WTC11 (cell line): ENCODE measurements at regions not wholly inside any gene's neighbourhood (a gene's known extent, or its start where the extent isn't known, plus 50 kb on each side); places are given as distances from the start of the nearest gene placed in this dataset.

ENCODE experiments used
- CBFB ChIP-seq: sonication (generic); formaldehyde crosslinking; IDR thresholded peaks from 2 replicates; pipeline ENCODE4 v1.8.1; 2022; ENCODE audit warnings: mild to moderate bottlenecking, low read depth, missing genetic modification reagents
- FOXJ3 ChIP-seq: sonication (generic); formaldehyde crosslinking; IDR thresholded peaks from 2 replicates; pipeline ENCODE4 v1.9.0; 2021; ENCODE audit warnings: missing genetic modification reagents, mild to moderate bottlenecking, borderline replicate concordance
- FOXK1 ChIP-seq: sonication (generic); formaldehyde crosslinking; IDR thresholded peaks from 2 replicates; pipeline ENCODE4 v1.8.0; 2022; ENCODE audit warnings: mild to moderate bottlenecking, moderate library complexity, missing genetic modification reagents
- NR3C1 ChIP-seq: sonication (generic); formaldehyde crosslinking; conservative IDR thresholded peaks from 2 replicates; pipeline ENCODE4 v1.8.1; 2023; ENCODE audit warnings: low read depth, mild to moderate bottlenecking, missing genetic modification reagents
- SMAD3 ChIP-seq: sonication (generic); formaldehyde crosslinking; IDR thresholded peaks from 2 replicates; pipeline ENCODE4 v1.8.0; 2022; ENCODE audit warnings: missing genetic modification reagents, mild to moderate bottlenecking, borderline replicate concordance
- TF ChIP-seq, protein P1 (sequence below): fragments of 250-450 bp; sonication (Bioruptor Pico); IDR thresholded peaks from 2 replicates; pipeline ENCODE4 v2.1.2; 2022; ENCODE audit warnings: mild to moderate bottlenecking, moderate library complexity
- TF ChIP-seq, protein P2 (sequence below): fragments of 200-600 bp; IDR thresholded peaks from 2 replicates; pipeline ENCODE4 v1.8.0; 2022; ENCODE audit warnings: antibody characterized with exemption
- TF ChIP-seq, protein P3 (sequence below): sonication (generic); formaldehyde crosslinking; IDR thresholded peaks from 2 replicates; pipeline ENCODE4 v1.8.1; 2023; ENCODE audit warnings: mild to moderate bottlenecking, missing genetic modification reagents, moderate library complexity
- TF ChIP-seq, protein P4 (sequence below): sonication (generic); formaldehyde crosslinking; IDR thresholded peaks from 2 replicates; pipeline ENCODE4 v1.8.0; 2022; ENCODE audit warnings: mild to moderate bottlenecking, missing genetic modification reagents
- TF ChIP-seq, protein P5 (sequence below): sonication (generic); formaldehyde crosslinking; IDR thresholded peaks from 2 replicates; pipeline ENCODE4 v1.8.1; 2023; ENCODE audit warnings: mild to moderate bottlenecking, moderate library complexity, missing genetic modification reagents
- TF ChIP-seq, protein P6 (sequence below): sonication (generic); formaldehyde crosslinking; conservative IDR thresholded peaks from 2 replicates; pipeline ENCODE4 v1.8.1; 2022; ENCODE audit warnings: mild to moderate bottlenecking, missing genetic modification reagents
- TF ChIP-seq, protein P7 (sequence below): sonication (generic); formaldehyde crosslinking; IDR thresholded peaks from 2 replicates; pipeline ENCODE4 v1.8.1; 2022; ENCODE audit warnings: missing genetic modification reagents, borderline replicate concordance

DNA sequence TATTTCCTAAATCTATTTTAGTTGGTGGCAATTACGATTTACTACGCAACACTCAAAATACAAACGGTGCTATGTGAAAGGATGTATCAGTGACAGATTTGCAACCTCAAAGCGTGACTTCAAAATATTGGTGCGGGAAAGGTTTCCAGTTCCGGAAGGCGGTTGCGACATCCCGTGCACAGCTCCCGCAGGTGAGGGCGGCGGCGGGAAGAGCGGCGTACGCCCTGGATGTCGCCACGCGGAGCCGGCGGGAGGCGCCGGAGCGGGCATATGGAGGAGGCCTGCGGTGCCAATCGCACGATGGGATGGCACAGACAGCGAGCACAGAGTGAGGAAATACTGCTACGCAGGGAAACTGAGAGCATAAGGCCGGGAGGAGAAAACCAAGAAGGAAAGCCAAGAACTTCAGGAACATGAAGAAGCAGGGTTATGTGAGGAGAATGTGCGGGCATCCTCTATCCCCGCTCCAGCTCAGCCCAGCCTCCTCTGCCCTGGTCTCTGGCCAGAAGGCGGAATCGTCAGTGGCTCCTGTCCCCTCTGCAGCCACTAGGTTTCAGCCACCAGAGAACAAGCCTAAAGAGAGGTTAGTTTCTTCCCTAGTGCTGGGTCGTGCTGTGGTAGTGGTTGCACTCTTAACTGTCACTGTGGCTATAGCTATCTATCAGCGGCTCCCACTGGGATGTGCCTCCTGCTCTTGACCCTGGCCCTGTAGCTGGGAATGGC is 378.1 kb upstream of the TLE4 start:
- TF ChIP-seq, protein P1, sequence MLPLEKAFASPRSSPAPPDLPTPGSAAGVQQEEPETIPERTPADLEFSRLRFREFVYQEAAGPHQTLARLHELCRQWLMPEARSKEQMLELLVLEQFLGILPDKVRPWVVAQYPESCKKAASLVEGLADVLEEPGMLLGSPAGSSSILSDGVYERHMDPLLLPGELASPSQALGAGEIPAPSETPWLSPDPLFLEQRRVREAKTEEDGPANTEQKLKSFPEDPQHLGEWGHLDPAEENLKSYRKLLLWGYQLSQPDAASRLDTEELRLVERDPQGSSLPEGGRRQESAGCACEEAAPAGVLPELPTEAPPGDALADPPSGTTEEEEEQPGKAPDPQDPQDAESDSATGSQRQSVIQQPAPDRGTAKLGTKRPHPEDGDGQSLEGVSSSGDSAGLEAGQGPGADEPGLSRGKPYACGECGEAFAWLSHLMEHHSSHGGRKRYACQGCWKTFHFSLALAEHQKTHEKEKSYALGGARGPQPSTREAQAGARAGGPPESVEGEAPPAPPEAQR (CRISPR knock-in tag) = no peak
- TF ChIP-seq, protein P2, sequence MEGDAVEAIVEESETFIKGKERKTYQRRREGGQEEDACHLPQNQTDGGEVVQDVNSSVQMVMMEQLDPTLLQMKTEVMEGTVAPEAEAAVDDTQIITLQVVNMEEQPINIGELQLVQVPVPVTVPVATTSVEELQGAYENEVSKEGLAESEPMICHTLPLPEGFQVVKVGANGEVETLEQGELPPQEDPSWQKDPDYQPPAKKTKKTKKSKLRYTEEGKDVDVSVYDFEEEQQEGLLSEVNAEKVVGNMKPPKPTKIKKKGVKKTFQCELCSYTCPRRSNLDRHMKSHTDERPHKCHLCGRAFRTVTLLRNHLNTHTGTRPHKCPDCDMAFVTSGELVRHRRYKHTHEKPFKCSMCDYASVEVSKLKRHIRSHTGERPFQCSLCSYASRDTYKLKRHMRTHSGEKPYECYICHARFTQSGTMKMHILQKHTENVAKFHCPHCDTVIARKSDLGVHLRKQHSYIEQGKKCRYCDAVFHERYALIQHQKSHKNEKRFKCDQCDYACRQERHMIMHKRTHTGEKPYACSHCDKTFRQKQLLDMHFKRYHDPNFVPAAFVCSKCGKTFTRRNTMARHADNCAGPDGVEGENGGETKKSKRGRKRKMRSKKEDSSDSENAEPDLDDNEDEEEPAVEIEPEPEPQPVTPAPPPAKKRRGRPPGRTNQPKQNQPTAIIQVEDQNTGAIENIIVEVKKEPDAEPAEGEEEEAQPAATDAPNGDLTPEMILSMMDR = no peak
- TF ChIP-seq CBFB (CRISPR knock-in tag) (no peak), NR3C1 (no peak), FOXK1 (CRISPR knock-in tag) (no peak), FOXJ3 (no peak), SMAD3 (no peak)
- TF ChIP-seq, protein P3, sequence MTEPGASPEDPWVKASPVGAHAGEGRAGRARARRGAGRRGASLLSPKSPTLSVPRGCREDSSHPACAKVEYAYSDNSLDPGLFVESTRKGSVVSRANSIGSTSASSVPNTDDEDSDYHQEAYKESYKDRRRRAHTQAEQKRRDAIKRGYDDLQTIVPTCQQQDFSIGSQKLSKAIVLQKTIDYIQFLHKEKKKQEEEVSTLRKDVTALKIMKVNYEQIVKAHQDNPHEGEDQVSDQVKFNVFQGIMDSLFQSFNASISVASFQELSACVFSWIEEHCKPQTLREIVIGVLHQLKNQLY (CRISPR knock-in tag) = no peak
- TF ChIP-seq, protein P4, sequence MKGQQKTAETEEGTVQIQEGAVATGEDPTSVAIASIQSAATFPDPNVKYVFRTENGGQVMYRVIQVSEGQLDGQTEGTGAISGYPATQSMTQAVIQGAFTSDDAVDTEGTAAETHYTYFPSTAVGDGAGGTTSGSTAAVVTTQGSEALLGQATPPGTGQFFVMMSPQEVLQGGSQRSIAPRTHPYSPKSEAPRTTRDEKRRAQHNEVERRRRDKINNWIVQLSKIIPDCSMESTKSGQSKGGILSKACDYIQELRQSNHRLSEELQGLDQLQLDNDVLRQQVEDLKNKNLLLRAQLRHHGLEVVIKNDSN (CRISPR knock-in tag) = no peak
- TF ChIP-seq, protein P5, sequence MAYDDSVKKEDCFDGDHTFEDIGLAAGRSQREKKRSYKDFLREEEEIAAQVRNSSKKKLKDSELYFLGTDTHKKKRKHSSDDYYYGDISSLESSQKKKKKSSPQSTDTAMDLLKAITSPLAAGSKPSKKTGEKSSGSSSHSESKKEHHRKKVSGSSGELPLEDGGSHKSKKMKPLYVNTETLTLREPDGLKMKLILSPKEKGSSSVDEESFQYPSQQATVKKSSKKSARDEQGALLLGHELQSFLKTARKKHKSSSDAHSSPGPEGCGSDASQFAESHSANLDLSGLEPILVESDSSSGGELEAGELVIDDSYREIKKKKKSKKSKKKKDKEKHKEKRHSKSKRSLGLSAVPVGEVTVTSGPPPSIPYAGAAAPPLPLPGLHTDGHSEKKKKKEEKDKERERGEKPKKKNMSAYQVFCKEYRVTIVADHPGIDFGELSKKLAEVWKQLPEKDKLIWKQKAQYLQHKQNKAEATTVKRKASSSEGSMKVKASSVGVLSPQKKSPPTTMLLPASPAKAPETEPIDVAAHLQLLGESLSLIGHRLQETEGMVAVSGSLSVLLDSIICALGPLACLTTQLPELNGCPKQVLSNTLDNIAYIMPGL (CRISPR knock-in tag) = no peak
- TF ChIP-seq, protein P6, sequence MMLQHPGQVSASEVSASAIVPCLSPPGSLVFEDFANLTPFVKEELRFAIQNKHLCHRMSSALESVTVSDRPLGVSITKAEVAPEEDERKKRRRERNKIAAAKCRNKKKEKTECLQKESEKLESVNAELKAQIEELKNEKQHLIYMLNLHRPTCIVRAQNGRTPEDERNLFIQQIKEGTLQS (CRISPR knock-in tag) = no peak
- TF ChIP-seq, protein P7, sequence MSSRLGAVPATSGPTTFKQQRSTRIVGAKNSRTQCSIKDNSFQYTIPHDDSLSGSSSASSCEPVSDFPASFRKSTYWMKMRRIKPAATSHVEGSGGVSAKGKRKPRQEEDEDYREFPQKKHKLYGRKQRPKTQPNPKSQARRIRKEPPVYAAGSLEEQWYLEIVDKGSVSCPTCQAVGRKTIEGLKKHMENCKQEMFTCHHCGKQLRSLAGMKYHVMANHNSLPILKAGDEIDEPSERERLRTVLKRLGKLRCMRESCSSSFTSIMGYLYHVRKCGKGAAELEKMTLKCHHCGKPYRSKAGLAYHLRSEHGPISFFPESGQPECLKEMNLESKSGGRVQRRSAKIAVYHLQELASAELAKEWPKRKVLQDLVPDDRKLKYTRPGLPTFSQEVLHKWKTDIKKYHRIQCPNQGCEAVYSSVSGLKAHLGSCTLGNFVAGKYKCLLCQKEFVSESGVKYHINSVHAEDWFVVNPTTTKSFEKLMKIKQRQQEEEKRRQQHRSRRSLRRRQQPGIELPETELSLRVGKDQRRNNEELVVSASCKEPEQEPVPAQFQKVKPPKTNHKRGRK = no peak
